Neural progenitor cell (in vitro differentiated cells): ENCODE measurements at regions not wholly inside any gene's neighbourhood (a gene's known extent, or its start where the extent isn't known, plus 50 kb on each side); places are given as distances from the start of the nearest gene placed in this dataset.
"Not testable (repeated sequence)": the region's sequence is repeated elsewhere in the genome, so short reads cannot be mapped to it uniquely, and the experiment has no call there.

Experiments
- DNase-seq: peaks from one replicate; pipeline ENCODE4 v3.0.0-alpha.2; 2016; ENCODE audit warnings: low spot score
- H2AFZ ChIP-seq: fragments of 200-600 bp; sonication (generic); replicated peaks from 2 replicates; pipeline ENCODE4 v1.6.1; 2016; ENCODE audit warnings: antibody characterized with exemption
- H3F3A ChIP-seq: fragments of 200-600 bp; sonication (generic); 2 replicates; pipeline ENCODE4 v1.6.1; 2016; ENCODE audit warnings: antibody characterized with exemption, low read depth
- H3K27ac ChIP-seq: fragments of 200-600 bp; sonication (generic); 2 replicates; pipeline ENCODE4 v1.5.1; 2016; ENCODE audit warnings: mild to moderate bottlenecking
- H3K27me3 ChIP-seq: fragments of 200-600 bp; sonication (generic); 2 replicates; pipeline ENCODE4 v1.6.1; 2016; ENCODE audit warnings: mild to moderate bottlenecking, moderate library complexity
- H3K36me3 ChIP-seq: fragments of 200-600 bp; sonication (generic); 2 replicates; pipeline ENCODE4 v1.5.1; 2016
- H3K4me1 ChIP-seq: fragments of 200-600 bp; sonication (generic); 2 replicates; pipeline ENCODE4 v1.6.1; 2016; ENCODE audit warnings: mixed run types
- H3K4me2 ChIP-seq: fragments of 200-600 bp; sonication (generic); 2 replicates; pipeline ENCODE4 v1.6.1; 2016
- H3K4me3 ChIP-seq: fragments of 200-600 bp; sonication (generic); 2 replicates; pipeline ENCODE4 v1.5.1; 2016
- H3K79me2 ChIP-seq: fragments of 200-600 bp; sonication (generic); 2 replicates; pipeline ENCODE4 v1.6.1; 2016; ENCODE audit warnings: low read depth
- H3K9ac ChIP-seq: fragments of 200-600 bp; sonication (generic); 2 replicates; pipeline ENCODE4 v1.6.1; 2016
- H3K9me3 ChIP-seq: fragments of 200-600 bp; sonication (generic); 2 replicates; pipeline ENCODE4 v1.5.1; 2016; ENCODE audit warnings: low read depth
- H4K20me1 ChIP-seq: fragments of 200-600 bp; sonication (generic); 2 replicates; pipeline ENCODE4 v1.6.1; 2016; ENCODE audit warnings: low read depth
- H3K27ac Mint-ChIP-seq: 3 replicates; pipeline ENCODE4 v1.8.0; 2021; ENCODE audit warnings: mixed read lengths
- H3K27me3 Mint-ChIP-seq: 2 replicates; pipeline ENCODE4 v1.8.0; 2022; ENCODE audit warnings: low read depth, mild to moderate bottlenecking, inconsistent platforms, moderate library complexity, mixed read lengths; ENCODE audit not compliant: insufficient read depth
- H3K36me3 Mint-ChIP-seq: 3 replicates; pipeline ENCODE4 v1.8.0; 2021; ENCODE audit warnings: mixed read lengths
- H3K4me1 Mint-ChIP-seq: 3 replicates; pipeline ENCODE4 v1.8.0; 2021; ENCODE audit warnings: mixed read lengths
- H3K4me3 Mint-ChIP-seq: 3 replicates; pipeline ENCODE4 v1.8.0; 2021; ENCODE audit warnings: mild to moderate bottlenecking, moderate library complexity, mixed read lengths
- H3K9me3 Mint-ChIP-seq: 3 replicates; pipeline ENCODE4 v1.8.0; 2020; ENCODE audit warnings: mixed read lengths
- CTCF ChIP-seq: fragments of 200-600 bp; sonication (generic); IDR thresholded peaks from 2 replicates; pipeline ENCODE4 v1.5.1; 2017; ENCODE audit warnings: antibody characterized with exemption, mild to moderate bottlenecking
- EZH2 ChIP-seq: fragments of 200-600 bp; sonication (generic); IDR thresholded peaks from 2 replicates; pipeline ENCODE4 v1.6.1; 2017; ENCODE audit warnings: antibody characterized with exemption, mild to moderate bottlenecking, moderate library complexity
- EZH2phosphoT487 ChIP-seq: fragments of 200-600 bp; sonication (generic); IDR thresholded peaks from 2 replicates; pipeline ENCODE4 v1.6.1; 2017; ENCODE audit warnings: antibody characterized with exemption

- H3K9ac ChIP-seq: no peak overlapping the region
- no peaks in the 10 kb centered on the region for H3K4me1 ChIP-seq
- H3K27ac ChIP-seq: no peak overlapping the region
- no peaks in the 10 kb centered on the region for H3K36me3 ChIP-seq
- TF ChIP-seq EZH2phosphoT487: no peak
- TF ChIP-seq EZH2: no peak
- H3F3A ChIP-seq: no peaks in the 10 kb centered on the region
- H3K27ac Mint-ChIP-seq: no peak overlapping the region
- H3K79me2 ChIP-seq: no peaks in the 10 kb centered on the region
- H3K27me3 Mint-ChIP-seq: peaks cover 5% of the 10 kb centered on the region
- H3K4me2 ChIP-seq: no peak overlapping the region
- H3K9me3 Mint-ChIP-seq: peaks cover 3% of the 10 kb centered on the region
- no peaks in the 10 kb centered on the region for H3K27me3 ChIP-seq
- no peak for DNase-seq
- no peak overlapping the region for H2AFZ ChIP-seq
- H3K4me1 Mint-ChIP-seq: peaks cover 16% of the 10 kb centered on the region
- no peaks in the 10 kb centered on the region for H3K9me3 ChIP-seq
- H3K4me3 Mint-ChIP-seq: no peak overlapping the region
- H4K20me1 ChIP-seq: no peaks in the 10 kb centered on the region
- H3K36me3 Mint-ChIP-seq: peaks cover 1% of the 10 kb centered on the region
- no peak overlapping the region for H3K4me3 ChIP-seq
Measured at GRCh38 chrX:13189380-13189779, 130.5 kb downstream of the ATXN3L start.

- H2AFZ ChIP-seq: no peak overlapping the region
- no peaks in the 10 kb centered on the region for H4K20me1 ChIP-seq
- H3F3A ChIP-seq: no peaks in the 10 kb centered on the region
- no peaks in the 10 kb centered on the region for H3K36me3 ChIP-seq
- no peaks in the 10 kb centered on the region for H3K79me2 ChIP-seq
- no peak overlapping the region for H3K9ac ChIP-seq
- no peaks in the 10 kb centered on the region for H3K27me3 ChIP-seq
- peaks cover 7% of the 10 kb centered on the region for H3K9me3 Mint-ChIP-seq
- H3K4me1 Mint-ChIP-seq: peaks cover 13% of the 10 kb centered on the region
- no peak for TF ChIP-seq EZH2
- TF ChIP-seq CTCF: no peak
- TF ChIP-seq EZH2phosphoT487: no peak
- no peak overlapping the region for H3K27ac Mint-ChIP-seq
- H3K36me3 Mint-ChIP-seq: peaks cover 1% of the 10 kb centered on the region
- peaks cover 5% of the 10 kb centered on the region for H3K27me3 Mint-ChIP-seq
- H3K4me3 ChIP-seq: no peak overlapping the region
- H3K9me3 ChIP-seq: no peaks in the 10 kb centered on the region
- no peaks in the 10 kb centered on the region for H3K4me1 ChIP-seq
- no peak for DNase-seq
- H3K27ac ChIP-seq: no peak overlapping the region
- no peak overlapping the region for H3K4me3 Mint-ChIP-seq
- no peak overlapping the region for H3K4me2 ChIP-seq
Measured at GRCh38 chrX:13188731-13189309, 131.0 kb downstream of the ATXN3L start.

GRCh38 chrX:13186643-13187042 is 133.2 kb downstream of the ATXN3L start:
- H3K4me1 ChIP-seq, H3K9ac ChIP-seq, H3K4me2 ChIP-seq, H3F3A ChIP-seq, H3K27me3 ChIP-seq, H2AFZ ChIP-seq, H3K79me2 ChIP-seq, H3K9me3 ChIP-seq, H3K4me3 Mint-ChIP-seq, H3K27me3 Mint-ChIP-seq, H3K9me3 Mint-ChIP-seq, H4K20me1 ChIP-seq, H3K27ac ChIP-seq, H3K27ac Mint-ChIP-seq, H3K36me3 Mint-ChIP-seq, H3K36me3 ChIP-seq, DNase-seq, H3K4me3 ChIP-seq: not testable (repeated sequence)
- peaks cover 13% of the 10 kb centered on the region for H3K4me1 Mint-ChIP-seq

- Histone ChIP-seq H3K4me1 (no peaks in the 10 kb centered on the region), H3K27ac (no peak overlapping the region), H3K79me2 (no peaks in the 10 kb centered on the region), H3K9ac (no peak overlapping the region), H3K4me3 (no peak overlapping the region), H3F3A (no peaks in the 10 kb centered on the region), H3K27me3 (no peaks in the 10 kb centered on the region), H4K20me1 (no peaks in the 10 kb centered on the region), H3K36me3 (no peaks in the 10 kb centered on the region), H3K4me2 (no peak overlapping the region), H3K9me3 (no peaks in the 10 kb centered on the region), H2AFZ (no peak overlapping the region)
- Mint-ChIP-seq H3K36me3 (peaks cover 1% of the 10 kb centered on the region), H3K27me3 (no peaks in the 10 kb centered on the region), H3K27ac (no peak overlapping the region), H3K4me3 (no peak overlapping the region), H3K4me1 (no peaks in the 10 kb centered on the region), H3K9me3 (peaks cover 11% of the 10 kb centered on the region)
- DNase-seq: no peak
- no peak for TF ChIP-seq CTCF
- no peak for TF ChIP-seq EZH2
- TF ChIP-seq EZH2phosphoT487: no peak
Measured at GRCh38 chrX:13180807-13181206, 136.4 kb upstream of the FAM9C start.
